HL-60 (cell line): ENCODE measurements at regions not wholly inside any gene's neighbourhood (a gene's known extent, or its start where the extent isn't known, plus 50 kb on each side); places are given as distances from the start of the nearest gene placed in this dataset.

ENCODE experiments used
- DNase-seq, 2 experiments: peaks; one replicate each; pipeline ENCODE4 v3.0.0-alpha.2; 2010 to 2020; ENCODE audit warnings: low read depth in 1 of 2, low spot score in 1 of 2
- H3K27ac ChIP-seq: fragments of 250-450 bp; sonication (Bioruptor Pico); replicated peaks from 2 replicates; pipeline ENCODE4 v1.5.1; 2020; ENCODE audit warnings: mild to moderate bottlenecking, moderate library complexity
- H3K27me3 ChIP-seq: fragments of 250-450 bp; sonication (Bioruptor Pico); 2 replicates; pipeline ENCODE4 v1.5.1; 2021; ENCODE audit warnings: mild to moderate bottlenecking, moderate library complexity; ENCODE audit not compliant: insufficient read depth, poor library complexity, severe bottlenecking
- H3K4me3 ChIP-seq: replicated peaks from 2 replicates; pipeline ENCODE4 v1.5.1; 2011; ENCODE audit warnings: mild to moderate bottlenecking, control low read depth, low read length; ENCODE audit not compliant: insufficient read depth
- GABPA ChIP-seq: IDR thresholded peaks from 2 replicates; pipeline ENCODE4 v1.6.1; 2012; ENCODE audit warnings: low read depth
- POLR2AphosphoS5 ChIP-seq: IDR thresholded peaks from 2 replicates; pipeline ENCODE4 v1.6.1; 2012; ENCODE audit warnings: low read depth
- REST ChIP-seq: IDR thresholded peaks from 2 replicates; pipeline ENCODE4 v1.6.1; 2012; ENCODE audit warnings: low read depth; ENCODE audit not compliant: insufficient replicate concordance
- SPI1 ChIP-seq: IDR thresholded peaks from 2 replicates; pipeline ENCODE4 v1.6.1; 2012; ENCODE audit warnings: low read depth, mild to moderate bottlenecking, borderline replicate concordance
- TF ChIP-seq, protein P1 (sequence below): IDR thresholded peaks from one replicate; pipeline ENCODE4 v1.5.1; 2011; ENCODE audit warnings: low read length, control low read depth, inconsistent platforms; ENCODE audit not compliant: insufficient read depth

GRCh38 chr18:71707985-71708500 is 836.1 kb downstream of the CBLN2 start:
- Histone ChIP-seq H3K4me3 (no peak overlapping the region), H3K27me3 (no peaks in the 10 kb centered on the region), H3K27ac (no peak overlapping the region)
- DNase-seq: no peak
- TF ChIP-seq, protein P1, sequence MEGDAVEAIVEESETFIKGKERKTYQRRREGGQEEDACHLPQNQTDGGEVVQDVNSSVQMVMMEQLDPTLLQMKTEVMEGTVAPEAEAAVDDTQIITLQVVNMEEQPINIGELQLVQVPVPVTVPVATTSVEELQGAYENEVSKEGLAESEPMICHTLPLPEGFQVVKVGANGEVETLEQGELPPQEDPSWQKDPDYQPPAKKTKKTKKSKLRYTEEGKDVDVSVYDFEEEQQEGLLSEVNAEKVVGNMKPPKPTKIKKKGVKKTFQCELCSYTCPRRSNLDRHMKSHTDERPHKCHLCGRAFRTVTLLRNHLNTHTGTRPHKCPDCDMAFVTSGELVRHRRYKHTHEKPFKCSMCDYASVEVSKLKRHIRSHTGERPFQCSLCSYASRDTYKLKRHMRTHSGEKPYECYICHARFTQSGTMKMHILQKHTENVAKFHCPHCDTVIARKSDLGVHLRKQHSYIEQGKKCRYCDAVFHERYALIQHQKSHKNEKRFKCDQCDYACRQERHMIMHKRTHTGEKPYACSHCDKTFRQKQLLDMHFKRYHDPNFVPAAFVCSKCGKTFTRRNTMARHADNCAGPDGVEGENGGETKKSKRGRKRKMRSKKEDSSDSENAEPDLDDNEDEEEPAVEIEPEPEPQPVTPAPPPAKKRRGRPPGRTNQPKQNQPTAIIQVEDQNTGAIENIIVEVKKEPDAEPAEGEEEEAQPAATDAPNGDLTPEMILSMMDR: no peak
- TF ChIP-seq GABPA (no peak), REST (no peak), SPI1 (no peak), POLR2AphosphoS5 (no peak)

GRCh38 chr18:71707400-71707799 is 836.7 kb downstream of the CBLN2 start:
- no peak for TF ChIP-seq REST
- TF ChIP-seq SPI1: no peak
- TF ChIP-seq, protein P1: no peak
- TF ChIP-seq POLR2AphosphoS5: no peak
- TF ChIP-seq GABPA: no peak
- no peak for DNase-seq
- Histone ChIP-seq H3K27me3 (no peaks in the 10 kb centered on the region), H3K4me3 (no peak overlapping the region), H3K27ac (no peak overlapping the region)

GRCh38 chr18:71689416-71690160 is 854.6 kb downstream of the CBLN2 start:
- DNase-seq: no peak
- Histone ChIP-seq H3K27me3 (peaks cover 2% of the 10 kb centered on the region), H3K4me3 (no peak overlapping the region), H3K27ac (no peak overlapping the region)
- TF ChIP-seq SPI1: no peak
- no peak for TF ChIP-seq POLR2AphosphoS5
- TF ChIP-seq, protein P1: no peak
- no peak for TF ChIP-seq GABPA

GRCh38 chr18:71682591-71682990 is 861.6 kb downstream of the CBLN2 start:
- TF ChIP-seq SPI1: no peak
- no peak for TF ChIP-seq GABPA
- TF ChIP-seq REST: no peak
- TF ChIP-seq, protein P1: no peak
- TF ChIP-seq POLR2AphosphoS5: no peak
- no peak overlapping the region for H3K27ac ChIP-seq

More at GRCh38 chr18:71682591-71682990, 861.6 kb downstream of the CBLN2 start:
- peaks cover 2% of the 10 kb centered on the region for H3K27me3 ChIP-seq
- no peak overlapping the region for H3K4me3 ChIP-seq
- no peak for DNase-seq
